ENCODE measurements at regions not wholly inside any gene's neighbourhood (a gene's known extent, or its start where the extent isn't known, plus 50 kb on each side); places are given as distances from the start of the nearest gene placed in this dataset.

GRCh38 chr17:51499897-51500296, 239.6 kb downstream of the UTP18 start:
- Histone ChIP-seq H3K4me3 (ENCODE audit: low read depth, low read length) (no peak overlapping the region), H3K27me3 (replicated peaks) (no peaks in the 10 kb centered on the region), H3K27ac (no peak overlapping the region), H3K36me3 (replicated peaks) (no peaks in the 10 kb centered on the region)
- DNase-seq = no peak
- TF ChIP-seq CTCF (IDR thresholded peaks at IDR 0.05; ENCODE audit: low read depth, low read length, missing control alignments) = no peak
- in situ Hi-C loops (cut with HindIII; ENCODE audit: low pct_ligation_motif_present, low sequenced_read_pairs) = no loop called here

GRCh38 chr17:51500454-51500853, 240.1 kb downstream of the UTP18 start:
- H3K27me3 ChIP-seq (replicated peaks) = no peaks in the 10 kb centered on the region
- no peak overlapping the region for H3K27ac ChIP-seq
- in situ Hi-C loops (cut with HindIII; ENCODE audit: low pct_ligation_motif_present, low sequenced_read_pairs) = no loop called here
- no peak for DNase-seq
- H3K4me3 ChIP-seq (ENCODE audit: low read depth, low read length) = no peak overlapping the region
- no peaks in the 10 kb centered on the region for H3K36me3 ChIP-seq (replicated peaks)
- no peak for TF ChIP-seq CTCF (IDR thresholded peaks at IDR 0.05; ENCODE audit: low read depth, low read length, missing control alignments)

GRCh38 chr17:51505450-51505849, 245.1 kb downstream of the UTP18 start:
- Histone ChIP-seq H3K27me3 (replicated peaks) (no peaks in the 10 kb centered on the region), H3K36me3 (replicated peaks) (no peaks in the 10 kb centered on the region), H3K27ac (no peak overlapping the region), H3K4me3 (ENCODE audit: low read depth, low read length) (no peak overlapping the region)
- in situ Hi-C loops (cut with HindIII; ENCODE audit: low pct_ligation_motif_present, low sequenced_read_pairs) = no loop called here
- no peak for DNase-seq
- TF ChIP-seq CTCF (IDR thresholded peaks at IDR 0.05; ENCODE audit: low read depth, low read length, missing control alignments) = no peak

GRCh38 chr17:51507444-51507843, 247.1 kb downstream of the UTP18 start:
- Histone ChIP-seq H3K4me3 (ENCODE audit: low read depth, low read length) (no peak overlapping the region), H3K36me3 (replicated peaks) (no peaks in the 10 kb centered on the region), H3K27ac (no peak overlapping the region), H3K27me3 (replicated peaks) (no peaks in the 10 kb centered on the region)
- TF ChIP-seq CTCF (IDR thresholded peaks at IDR 0.05; ENCODE audit: low read depth, low read length, missing control alignments) = no peak
- in situ Hi-C loops (cut with HindIII; ENCODE audit: low pct_ligation_motif_present, low sequenced_read_pairs) = no loop called here
- DNase-seq = no peak

GRCh38 chr17:51508048-51508447, 247.7 kb downstream of the UTP18 start:
- Histone ChIP-seq H3K27me3 (replicated peaks) (no peaks in the 10 kb centered on the region), H3K4me3 (ENCODE audit: low read depth, low read length) (no peak overlapping the region), H3K36me3 (replicated peaks) (no peaks in the 10 kb centered on the region), H3K27ac (no peak overlapping the region)
- no peak for DNase-seq
- TF ChIP-seq CTCF (IDR thresholded peaks at IDR 0.05; ENCODE audit: low read depth, low read length, missing control alignments) = no peak
- in situ Hi-C loops (cut with HindIII; ENCODE audit: low pct_ligation_motif_present, low sequenced_read_pairs) = no loop called here

DNA sequence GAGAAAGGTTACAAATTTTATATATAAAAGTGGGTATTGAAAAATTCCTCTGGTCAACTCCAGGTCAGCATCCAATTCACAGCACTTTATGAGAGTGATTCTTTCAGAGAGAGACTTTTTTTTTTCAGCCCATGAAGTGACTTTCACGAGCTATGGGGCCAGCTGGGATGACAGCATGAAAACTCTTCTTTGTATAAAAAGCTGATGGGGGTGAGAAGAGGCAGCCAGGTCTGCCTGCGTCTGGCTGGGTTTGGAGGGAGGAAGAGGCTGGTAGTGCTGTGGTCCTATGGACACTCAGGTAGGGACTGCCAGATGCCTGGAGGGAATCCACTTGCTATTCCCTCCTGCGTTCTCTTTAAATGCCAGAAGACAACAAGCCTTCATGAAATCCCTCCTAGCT, 250.6 kb downstream of the UTP18 start:
- H3K4me3 ChIP-seq (ENCODE audit: low read depth, low read length) = no peak overlapping the region
- no peak for DNase-seq
- no peaks in the 10 kb centered on the region for H3K36me3 ChIP-seq (replicated peaks)
- in situ Hi-C loops (cut with HindIII; ENCODE audit: low pct_ligation_motif_present, low sequenced_read_pairs) = no loop called here
- no peaks in the 10 kb centered on the region for H3K27me3 ChIP-seq (replicated peaks)
- no peak for TF ChIP-seq CTCF (IDR thresholded peaks at IDR 0.05; ENCODE audit: low read depth, low read length, missing control alignments)
- H3K27ac ChIP-seq = no peak overlapping the region
